ENCODE measurements at regions not wholly inside any gene's neighbourhood (a gene's known extent, or its start where the extent isn't known, plus 50 kb on each side); places are given as distances from the start of the nearest gene placed in this dataset.
"Not testable (repeated sequence)": the region's sequence is repeated elsewhere in the genome, so short reads cannot be mapped to it uniquely, and the experiment has no call there.

DNA sequence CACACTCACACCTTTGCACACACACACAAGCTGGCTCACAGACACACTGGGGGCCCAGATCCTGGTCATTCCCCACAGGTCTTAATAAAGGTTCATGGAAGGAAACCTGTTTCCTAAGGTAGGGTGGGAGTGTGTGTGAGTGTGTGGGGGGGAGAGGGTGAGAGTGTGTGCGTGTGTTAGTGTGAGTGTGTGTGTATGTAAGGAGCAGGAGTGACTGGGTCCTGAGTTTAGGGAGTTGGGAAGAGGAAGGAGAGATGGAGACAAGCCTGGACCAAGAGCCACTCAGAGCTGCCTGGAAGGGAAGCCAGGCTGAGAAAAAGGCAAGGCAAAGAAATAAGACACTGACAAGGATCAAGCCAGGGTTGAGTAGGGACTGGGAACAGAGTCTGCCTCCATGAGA lies 129.2 kb downstream of the POTEM start:
- H3K79me2 ChIP-seq (ENCODE audit: control insufficient read depth, insufficient read depth, low read length); H2AFZ ChIP-seq (ENCODE audit: low read depth, low read length); BruUV-seq (replicated peaks); H3K9me1 ChIP-seq (ENCODE audit: control insufficient read depth, insufficient read depth, low read length); H3K9ac ChIP-seq (ENCODE audit: insufficient read depth in 1 of 2, low read depth in 2 of 2, low read length in 2 of 2); ATAC-seq; CTCF ChIA-PET (ENCODE audit: low intra/inter-chr PET ratio); DNase-seq (ENCODE audit: extremely low read depth in 1 of 4, low spot score in 3 of 4); H3K4me3 ChIP-seq; FAIRE-seq; H3K9me3 ChIP-seq (replicated peaks; ENCODE audit: control insufficient read depth, insufficient read depth, low read depth, low read length); H3K27me3 ChIP-seq (ENCODE audit: control insufficient read depth in 2 of 2, insufficient read depth in 2 of 2, low read length in 2 of 2); intact Hi-C loops (cut with micrococcal nuclease); H3K27ac ChIP-seq (ENCODE audit: extremely low read depth, low read depth, low read length); H3K36me3 ChIP-seq (ENCODE audit: control insufficient read depth, insufficient read depth, low read length); H3K4me1 ChIP-seq (replicated peaks in 1 of 2; ENCODE audit: control insufficient read depth in 2 of 2, insufficient read depth in 2 of 2, low read length in 2 of 2); H3K4me2 ChIP-seq (ENCODE audit: insufficient read depth, low read length); POLR2A ChIA-PET; H4K20me1 ChIP-seq (replicated peaks; ENCODE audit: control insufficient read depth, insufficient read depth, low read length): not testable (repeated sequence)
- TF ChIP-seq, protein P1, sequence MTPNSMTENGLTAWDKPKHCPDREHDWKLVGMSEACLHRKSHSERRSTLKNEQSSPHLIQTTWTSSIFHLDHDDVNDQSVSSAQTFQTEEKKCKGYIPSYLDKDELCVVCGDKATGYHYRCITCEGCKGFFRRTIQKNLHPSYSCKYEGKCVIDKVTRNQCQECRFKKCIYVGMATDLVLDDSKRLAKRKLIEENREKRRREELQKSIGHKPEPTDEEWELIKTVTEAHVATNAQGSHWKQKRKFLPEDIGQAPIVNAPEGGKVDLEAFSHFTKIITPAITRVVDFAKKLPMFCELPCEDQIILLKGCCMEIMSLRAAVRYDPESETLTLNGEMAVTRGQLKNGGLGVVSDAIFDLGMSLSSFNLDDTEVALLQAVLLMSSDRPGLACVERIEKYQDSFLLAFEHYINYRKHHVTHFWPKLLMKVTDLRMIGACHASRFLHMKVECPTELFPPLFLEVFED (CRISPR knock-in tag; conservative IDR thresholded peaks at IDR 0.05): peak; percentile 48; the same call in 1 of the 2 replicates
- in situ Hi-C loops (cut with MboI): loop anchor here (10.0 kb wide), 1 partner anchor 208 kb away; no protein-coding TSS in a partner anchor
- WGBS (ENCODE audit: insufficient coverage, low coverage, missing lambda C conversion rate): 75% methylated on average over 1 of the region's 1 CpG

DNA sequence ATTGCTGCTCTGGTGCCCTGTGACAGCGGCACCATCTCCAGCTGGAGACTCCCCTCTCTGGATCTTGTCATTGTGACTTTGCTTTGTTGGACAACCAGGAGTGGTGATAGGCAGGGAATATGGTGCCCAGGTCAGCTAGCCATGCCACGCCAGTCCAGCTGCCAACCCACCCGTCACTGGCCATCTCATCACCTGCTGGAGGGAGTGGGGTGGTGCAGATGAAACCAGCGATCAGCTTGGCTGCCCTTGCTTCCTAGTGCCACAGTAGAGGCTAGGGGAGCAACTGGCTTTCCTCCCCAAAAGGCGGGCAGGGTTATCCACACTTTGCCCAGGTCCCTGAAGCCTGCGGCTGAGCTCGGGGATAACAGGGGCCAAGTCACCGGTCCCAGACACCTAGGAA lies 129.6 kb downstream of the POTEM start:
- POLR2A ChIA-PET; FAIRE-seq; H3K36me3 ChIP-seq (ENCODE audit: control insufficient read depth, insufficient read depth, low read length); H3K4me1 ChIP-seq (replicated peaks in 1 of 2; ENCODE audit: control insufficient read depth in 2 of 2, insufficient read depth in 2 of 2, low read length in 2 of 2); H3K4me3 ChIP-seq; H3K27ac ChIP-seq (ENCODE audit: extremely low read depth, low read depth, low read length); H2AFZ ChIP-seq (ENCODE audit: low read depth, low read length); CTCF ChIA-PET (ENCODE audit: low intra/inter-chr PET ratio); H3K9me1 ChIP-seq (ENCODE audit: control insufficient read depth, insufficient read depth, low read length); H3K27me3 ChIP-seq (ENCODE audit: control insufficient read depth in 2 of 2, insufficient read depth in 2 of 2, low read length in 2 of 2); H4K20me1 ChIP-seq (replicated peaks; ENCODE audit: control insufficient read depth, insufficient read depth, low read length); DNase-seq (ENCODE audit: extremely low read depth in 1 of 4, low spot score in 3 of 4); ATAC-seq; H3K9me3 ChIP-seq (replicated peaks; ENCODE audit: control insufficient read depth, insufficient read depth, low read depth, low read length); H3K79me2 ChIP-seq (ENCODE audit: control insufficient read depth, insufficient read depth, low read length); intact Hi-C loops (cut with micrococcal nuclease); H3K9ac ChIP-seq (ENCODE audit: insufficient read depth in 1 of 2, low read depth in 2 of 2, low read length in 2 of 2); H3K4me2 ChIP-seq (ENCODE audit: insufficient read depth, low read length): not testable (repeated sequence)
- BruUV-seq (replicated peaks): TSS peak; percentile 65
- 78% methylated on average over 6 of the region's 8 CpGs for WGBS (ENCODE audit: insufficient coverage, low coverage, missing lambda C conversion rate)
- in situ Hi-C loops (cut with MboI): loop anchor here (10.0 kb wide), 1 partner anchor 208 kb away; no protein-coding TSS in a partner anchor

DNA sequence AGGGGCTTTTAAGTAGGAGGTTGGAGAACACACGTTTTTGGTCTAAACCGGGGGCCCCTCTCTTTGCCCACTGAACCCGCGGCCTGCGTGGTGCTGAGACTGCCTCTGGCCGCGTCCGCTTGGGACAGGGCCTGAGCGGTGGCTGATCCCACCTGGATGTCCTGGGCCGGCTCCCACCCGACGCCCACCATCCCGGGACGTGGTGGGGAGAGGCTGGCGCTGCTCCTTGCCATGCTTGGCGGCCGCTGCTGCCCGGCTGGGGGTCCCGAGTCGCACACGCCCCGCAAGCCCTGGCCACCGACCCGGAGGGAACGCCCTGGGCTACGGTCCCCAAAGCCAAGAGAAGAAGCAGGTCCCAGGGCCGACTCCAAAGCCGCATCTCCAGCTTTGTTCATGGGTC lies 130.1 kb downstream of the POTEM start:
- ATAC-seq; H3K4me3 ChIP-seq; H3K9ac ChIP-seq (ENCODE audit: insufficient read depth in 1 of 2, low read depth in 2 of 2, low read length in 2 of 2); H3K9me3 ChIP-seq (replicated peaks; ENCODE audit: control insufficient read depth, insufficient read depth, low read depth, low read length); BruUV-seq (replicated peaks); FAIRE-seq; DNase-seq (ENCODE audit: extremely low read depth in 1 of 4, low spot score in 3 of 4); POLR2A ChIA-PET; H3K27ac ChIP-seq (ENCODE audit: extremely low read depth, low read depth, low read length); H2AFZ ChIP-seq (ENCODE audit: low read depth, low read length); H3K27me3 ChIP-seq (ENCODE audit: control insufficient read depth in 2 of 2, insufficient read depth in 2 of 2, low read length in 2 of 2); H4K20me1 ChIP-seq (replicated peaks; ENCODE audit: control insufficient read depth, insufficient read depth, low read length); H3K36me3 ChIP-seq (ENCODE audit: control insufficient read depth, insufficient read depth, low read length); CTCF ChIA-PET (ENCODE audit: low intra/inter-chr PET ratio); H3K4me2 ChIP-seq (ENCODE audit: insufficient read depth, low read length); H3K4me1 ChIP-seq (replicated peaks in 1 of 2; ENCODE audit: control insufficient read depth in 2 of 2, insufficient read depth in 2 of 2, low read length in 2 of 2); H3K9me1 ChIP-seq (ENCODE audit: control insufficient read depth, insufficient read depth, low read length); H3K79me2 ChIP-seq (ENCODE audit: control insufficient read depth, insufficient read depth, low read length); intact Hi-C loops (cut with micrococcal nuclease): not testable (repeated sequence)
- in situ Hi-C loops (cut with MboI): loop anchor here (10.0 kb wide), 1 partner anchor 207 kb away; no protein-coding TSS in a partner anchor
- 71% methylated on average over 22 of the region's 28 CpGs for WGBS (ENCODE audit: insufficient coverage, low coverage, missing lambda C conversion rate)

DNA sequence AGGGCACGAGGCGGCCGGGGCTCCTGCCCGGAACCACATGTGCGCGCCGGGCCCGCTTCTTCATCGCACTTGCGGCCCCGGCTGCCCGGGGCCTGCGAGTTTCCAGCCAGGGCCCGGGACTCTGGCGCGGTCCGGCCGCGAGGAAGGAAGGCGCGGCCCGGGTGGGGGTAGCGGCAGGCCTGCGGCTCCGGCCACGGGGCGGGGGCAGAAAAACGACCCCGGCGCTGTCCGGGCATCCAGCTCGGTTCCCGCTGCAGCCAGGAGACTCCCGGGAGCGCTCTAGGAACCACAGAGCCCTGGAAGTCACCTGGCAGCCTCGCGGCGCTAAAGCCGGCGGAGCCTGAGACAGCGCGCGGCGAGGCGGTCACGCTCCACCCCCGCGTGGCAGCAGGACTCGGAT lies 130.5 kb downstream of the POTEM start:
- H3K9me3 ChIP-seq (replicated peaks; ENCODE audit: control insufficient read depth, insufficient read depth, low read depth, low read length); H3K36me3 ChIP-seq (ENCODE audit: control insufficient read depth, insufficient read depth, low read length); H4K20me1 ChIP-seq (replicated peaks; ENCODE audit: control insufficient read depth, insufficient read depth, low read length); H3K4me2 ChIP-seq (ENCODE audit: insufficient read depth, low read length); H3K27ac ChIP-seq (ENCODE audit: extremely low read depth, low read depth, low read length); H2AFZ ChIP-seq (ENCODE audit: low read depth, low read length); FAIRE-seq; DNase-seq (ENCODE audit: extremely low read depth in 1 of 4, low spot score in 3 of 4); POLR2A ChIA-PET; H3K27me3 ChIP-seq (ENCODE audit: control insufficient read depth in 2 of 2, insufficient read depth in 2 of 2, low read length in 2 of 2); H3K9ac ChIP-seq (ENCODE audit: insufficient read depth in 1 of 2, low read depth in 2 of 2, low read length in 2 of 2); H3K4me3 ChIP-seq; H3K9me1 ChIP-seq (ENCODE audit: control insufficient read depth, insufficient read depth, low read length); H3K79me2 ChIP-seq (ENCODE audit: control insufficient read depth, insufficient read depth, low read length); CTCF ChIA-PET (ENCODE audit: low intra/inter-chr PET ratio); ATAC-seq; BruUV-seq (replicated peaks); intact Hi-C loops (cut with micrococcal nuclease); H3K4me1 ChIP-seq (replicated peaks in 1 of 2; ENCODE audit: control insufficient read depth in 2 of 2, insufficient read depth in 2 of 2, low read length in 2 of 2): not testable (repeated sequence)
- WGBS (ENCODE audit: insufficient coverage, low coverage, missing lambda C conversion rate): 72% methylated on average over 20 of the region's 49 CpGs
- in situ Hi-C loops (cut with MboI): loop anchor here (10.0 kb wide), 1 partner anchor 207 kb away; no protein-coding TSS in a partner anchor
